HL-60 (cell line): ENCODE measurements at regions not wholly inside any gene's neighbourhood (a gene's known extent, or its start where the extent isn't known, plus 50 kb on each side); places are given as distances from the start of the nearest gene placed in this dataset.

Source experiments
- GABPA ChIP-seq: IDR thresholded peaks from 2 replicates; pipeline ENCODE4 v1.6.1; 2012; ENCODE audit warnings: low read depth
- POLR2AphosphoS5 ChIP-seq: IDR thresholded peaks from 2 replicates; pipeline ENCODE4 v1.6.1; 2012; ENCODE audit warnings: low read depth
- SPI1 ChIP-seq: IDR thresholded peaks from 2 replicates; pipeline ENCODE4 v1.6.1; 2012; ENCODE audit warnings: low read depth, mild to moderate bottlenecking, borderline replicate concordance
- TF ChIP-seq, protein P1 (sequence below): IDR thresholded peaks from one replicate; pipeline ENCODE4 v1.5.1; 2011; ENCODE audit warnings: low read length, control low read depth, inconsistent platforms; ENCODE audit not compliant: insufficient read depth
- TF ChIP-seq, protein P2 (sequence below): IDR thresholded peaks from 2 replicates; pipeline ENCODE4 v1.6.1; 2012; ENCODE audit warnings: low read depth; ENCODE audit not compliant: insufficient replicate concordance

DNA sequence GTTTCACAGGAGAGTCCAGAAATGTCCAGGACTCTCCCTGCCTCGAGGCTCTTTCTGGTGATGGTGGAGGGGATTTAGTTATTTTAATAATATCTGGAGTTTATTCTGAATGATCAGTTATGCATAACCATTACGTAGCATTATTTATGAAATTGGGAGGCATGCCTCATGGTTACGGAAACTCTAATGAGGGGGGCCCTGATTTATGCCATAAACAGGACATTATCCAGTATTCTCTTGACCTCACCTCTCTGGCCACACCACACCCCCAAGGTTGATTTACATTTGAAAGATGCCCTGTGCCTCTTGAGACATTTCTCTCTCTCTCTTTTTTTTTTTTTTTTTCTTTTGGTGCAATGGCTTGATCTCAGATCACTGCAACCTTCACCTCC, 268.8 kb downstream of the TFAP2C start:
- TF ChIP-seq, protein P1, sequence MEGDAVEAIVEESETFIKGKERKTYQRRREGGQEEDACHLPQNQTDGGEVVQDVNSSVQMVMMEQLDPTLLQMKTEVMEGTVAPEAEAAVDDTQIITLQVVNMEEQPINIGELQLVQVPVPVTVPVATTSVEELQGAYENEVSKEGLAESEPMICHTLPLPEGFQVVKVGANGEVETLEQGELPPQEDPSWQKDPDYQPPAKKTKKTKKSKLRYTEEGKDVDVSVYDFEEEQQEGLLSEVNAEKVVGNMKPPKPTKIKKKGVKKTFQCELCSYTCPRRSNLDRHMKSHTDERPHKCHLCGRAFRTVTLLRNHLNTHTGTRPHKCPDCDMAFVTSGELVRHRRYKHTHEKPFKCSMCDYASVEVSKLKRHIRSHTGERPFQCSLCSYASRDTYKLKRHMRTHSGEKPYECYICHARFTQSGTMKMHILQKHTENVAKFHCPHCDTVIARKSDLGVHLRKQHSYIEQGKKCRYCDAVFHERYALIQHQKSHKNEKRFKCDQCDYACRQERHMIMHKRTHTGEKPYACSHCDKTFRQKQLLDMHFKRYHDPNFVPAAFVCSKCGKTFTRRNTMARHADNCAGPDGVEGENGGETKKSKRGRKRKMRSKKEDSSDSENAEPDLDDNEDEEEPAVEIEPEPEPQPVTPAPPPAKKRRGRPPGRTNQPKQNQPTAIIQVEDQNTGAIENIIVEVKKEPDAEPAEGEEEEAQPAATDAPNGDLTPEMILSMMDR: no peak
- TF ChIP-seq POLR2AphosphoS5 (no peak), SPI1 (no peak), GABPA (no peak)
- TF ChIP-seq, protein P2, sequence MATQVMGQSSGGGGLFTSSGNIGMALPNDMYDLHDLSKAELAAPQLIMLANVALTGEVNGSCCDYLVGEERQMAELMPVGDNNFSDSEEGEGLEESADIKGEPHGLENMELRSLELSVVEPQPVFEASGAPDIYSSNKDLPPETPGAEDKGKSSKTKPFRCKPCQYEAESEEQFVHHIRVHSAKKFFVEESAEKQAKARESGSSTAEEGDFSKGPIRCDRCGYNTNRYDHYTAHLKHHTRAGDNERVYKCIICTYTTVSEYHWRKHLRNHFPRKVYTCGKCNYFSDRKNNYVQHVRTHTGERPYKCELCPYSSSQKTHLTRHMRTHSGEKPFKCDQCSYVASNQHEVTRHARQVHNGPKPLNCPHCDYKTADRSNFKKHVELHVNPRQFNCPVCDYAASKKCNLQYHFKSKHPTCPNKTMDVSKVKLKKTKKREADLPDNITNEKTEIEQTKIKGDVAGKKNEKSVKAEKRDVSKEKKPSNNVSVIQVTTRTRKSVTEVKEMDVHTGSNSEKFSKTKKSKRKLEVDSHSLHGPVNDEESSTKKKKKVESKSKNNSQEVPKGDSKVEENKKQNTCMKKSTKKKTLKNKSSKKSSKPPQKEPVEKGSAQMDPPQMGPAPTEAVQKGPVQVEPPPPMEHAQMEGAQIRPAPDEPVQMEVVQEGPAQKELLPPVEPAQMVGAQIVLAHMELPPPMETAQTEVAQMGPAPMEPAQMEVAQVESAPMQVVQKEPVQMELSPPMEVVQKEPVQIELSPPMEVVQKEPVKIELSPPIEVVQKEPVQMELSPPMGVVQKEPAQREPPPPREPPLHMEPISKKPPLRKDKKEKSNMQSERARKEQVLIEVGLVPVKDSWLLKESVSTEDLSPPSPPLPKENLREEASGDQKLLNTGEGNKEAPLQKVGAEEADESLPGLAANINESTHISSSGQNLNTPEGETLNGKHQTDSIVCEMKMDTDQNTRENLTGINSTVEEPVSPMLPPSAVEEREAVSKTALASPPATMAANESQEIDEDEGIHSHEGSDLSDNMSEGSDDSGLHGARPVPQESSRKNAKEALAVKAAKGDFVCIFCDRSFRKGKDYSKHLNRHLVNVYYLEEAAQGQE: no peak
